HG03520 (cell line): ENCODE measurements at regions not wholly inside any gene's neighbourhood (a gene's known extent, or its start where the extent isn't known, plus 50 kb on each side); places are given as distances from the start of the nearest gene placed in this dataset.
"Not testable (repeated sequence)": the region's sequence is repeated elsewhere in the genome, so short reads cannot be mapped to it uniquely, and the experiment has no call there.

Source experiments
- ATAC-seq: cut with Tn5 transposase; IDR thresholded peaks from one replicate; pipeline ENCODE4 v1.9.1; 2021; ENCODE audit warnings: mild to moderate bottlenecking, moderate library complexity; ENCODE audit not compliant: unreplicated experiment

DNA sequence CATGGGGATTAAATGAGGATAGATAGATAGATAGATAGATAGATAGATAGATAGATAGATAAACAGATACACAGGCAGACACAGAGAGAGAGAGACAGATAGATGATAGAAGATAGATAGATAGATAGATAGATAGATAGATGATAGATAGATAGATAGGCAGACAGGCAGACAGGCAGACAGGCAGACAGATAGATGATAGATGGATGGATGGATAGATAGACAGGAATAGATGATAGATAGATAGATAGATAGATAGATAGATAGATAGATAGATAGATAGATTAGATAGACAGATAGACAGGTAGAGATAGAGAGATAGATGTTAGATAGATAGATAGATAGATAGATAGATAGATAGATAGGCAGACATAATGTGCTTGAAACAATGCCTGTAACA, 137.3 kb downstream of the MED10 start:
- ATAC-seq: not testable (repeated sequence)

DNA sequence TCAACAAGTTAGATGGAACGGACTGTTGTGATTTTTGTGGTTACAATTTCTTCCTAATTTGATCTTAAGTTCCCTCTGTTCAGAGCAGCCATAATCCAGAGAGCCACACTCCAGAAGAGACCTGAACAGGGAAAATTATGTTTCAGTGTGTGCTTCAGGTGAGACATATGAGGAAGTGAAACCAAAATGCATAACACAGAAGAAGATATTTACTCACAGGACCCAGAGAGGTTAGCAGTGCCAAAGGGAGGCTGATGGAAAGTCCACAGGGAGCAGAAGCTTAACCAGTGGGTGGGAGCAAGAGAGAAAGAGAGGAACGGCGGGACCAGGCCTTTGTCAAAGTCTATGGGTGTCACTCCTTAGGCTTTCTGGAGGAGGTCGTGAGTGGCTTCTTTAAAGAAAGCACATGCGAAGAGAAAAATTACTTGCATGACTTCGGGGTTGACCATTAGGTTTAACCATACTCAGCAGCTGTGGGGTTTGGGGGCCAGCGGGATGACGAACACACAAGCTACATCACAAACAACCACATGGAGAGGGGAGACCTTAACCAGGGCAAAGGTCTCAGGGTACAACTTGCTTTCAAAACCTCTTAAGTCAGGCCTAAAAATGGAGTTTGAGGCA, 141.4 kb downstream of the MED10 start:
- peak; percentile 50 for ATAC-seq

DNA sequence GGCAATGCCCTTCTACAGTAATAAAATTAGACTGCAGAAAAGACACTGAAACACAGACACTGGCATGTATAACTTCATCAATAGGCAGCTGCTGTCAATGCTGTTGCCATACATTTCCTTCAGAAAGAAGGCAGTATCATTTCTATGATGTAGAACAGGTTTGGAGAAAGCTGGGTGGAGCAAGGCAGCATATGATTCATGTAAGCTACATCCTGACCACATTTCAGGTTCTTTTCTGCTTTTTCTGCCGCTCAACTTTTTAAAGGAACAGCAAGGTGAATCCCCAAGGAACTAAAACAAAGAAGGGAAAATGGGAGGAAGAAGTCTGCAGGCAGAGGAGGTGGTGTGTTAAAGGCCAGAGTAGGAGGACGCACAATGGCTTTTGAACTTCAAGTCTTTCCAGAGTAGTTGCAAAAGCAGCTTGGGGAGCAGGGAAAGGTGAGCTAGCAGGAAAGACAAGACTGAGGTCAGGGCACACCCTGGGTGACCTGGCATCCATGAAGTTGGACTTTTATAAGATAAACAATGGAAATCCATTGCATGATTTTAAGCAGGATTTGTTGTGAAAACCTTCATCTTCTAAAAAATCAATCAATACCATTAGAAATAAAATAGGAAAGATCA, 142.1 kb downstream of the MED10 start:
- ATAC-seq: no peak

DNA sequence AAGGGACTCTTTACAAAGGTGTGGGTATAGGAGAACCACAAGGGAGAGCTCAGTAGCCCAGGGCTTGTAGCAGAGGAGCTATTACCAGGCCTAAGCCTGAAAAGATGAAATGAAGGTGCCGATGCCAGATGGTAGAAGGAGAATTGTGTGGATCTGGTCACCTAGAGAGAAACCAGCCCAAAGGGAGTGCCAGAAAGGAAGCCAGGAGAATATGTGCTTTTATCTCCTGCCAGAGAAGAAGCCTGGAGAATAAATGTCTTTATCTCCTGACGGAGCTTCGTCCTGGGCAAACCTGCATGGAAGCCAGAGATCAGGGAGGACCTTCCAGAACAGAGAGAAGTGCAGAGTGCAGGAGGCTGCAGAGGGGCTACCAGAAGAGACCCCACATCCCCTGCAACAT, 142.6 kb downstream of the MED10 start:
- ATAC-seq: no peak

DNA sequence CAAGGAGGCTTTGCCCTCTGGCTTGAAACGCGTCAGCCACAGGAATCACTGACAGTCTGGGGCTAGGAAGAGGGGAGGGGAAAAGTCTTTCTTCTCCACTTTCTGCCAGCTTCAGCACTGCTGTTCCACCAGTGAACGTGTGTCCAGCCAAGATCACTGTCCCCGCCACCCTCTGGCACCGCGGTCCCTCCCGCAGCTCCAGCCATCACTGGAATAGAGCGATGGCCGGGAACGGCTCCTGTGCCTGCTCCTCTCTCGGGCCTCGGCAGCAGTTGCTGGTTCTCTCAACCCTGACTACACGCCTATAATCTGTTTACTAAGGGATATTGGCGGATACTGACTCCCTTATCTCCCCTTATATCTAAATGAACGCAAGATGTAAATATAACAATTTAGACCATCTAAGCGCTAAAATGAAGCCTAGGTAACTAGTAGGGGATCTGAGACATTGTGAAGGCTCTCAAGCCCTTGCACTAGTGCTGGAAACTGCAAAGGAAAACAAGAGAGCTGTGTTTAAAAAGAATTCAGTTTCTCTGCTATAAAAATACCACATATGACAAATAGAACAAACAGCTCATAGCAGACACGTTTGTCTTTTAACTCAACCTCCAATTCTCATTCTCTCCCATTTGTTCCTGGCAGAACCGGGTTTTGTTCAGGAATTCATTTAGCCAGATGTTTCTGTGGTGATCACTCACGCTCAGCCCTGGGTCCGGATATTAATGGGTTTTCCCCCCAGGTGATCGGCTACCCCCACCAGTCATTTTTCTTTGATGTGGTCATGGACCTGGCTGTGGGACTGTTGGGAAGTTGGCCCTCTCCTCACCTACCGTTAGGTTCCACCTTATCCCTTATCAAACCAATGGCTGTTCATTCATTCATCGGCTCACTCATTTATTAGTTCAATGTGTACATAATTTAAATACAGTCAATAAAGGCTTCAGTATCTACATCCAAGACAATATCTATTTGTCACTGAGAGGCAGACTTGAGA, 149.8 kb downstream of the MED10 start:
- no peak for ATAC-seq

DNA sequence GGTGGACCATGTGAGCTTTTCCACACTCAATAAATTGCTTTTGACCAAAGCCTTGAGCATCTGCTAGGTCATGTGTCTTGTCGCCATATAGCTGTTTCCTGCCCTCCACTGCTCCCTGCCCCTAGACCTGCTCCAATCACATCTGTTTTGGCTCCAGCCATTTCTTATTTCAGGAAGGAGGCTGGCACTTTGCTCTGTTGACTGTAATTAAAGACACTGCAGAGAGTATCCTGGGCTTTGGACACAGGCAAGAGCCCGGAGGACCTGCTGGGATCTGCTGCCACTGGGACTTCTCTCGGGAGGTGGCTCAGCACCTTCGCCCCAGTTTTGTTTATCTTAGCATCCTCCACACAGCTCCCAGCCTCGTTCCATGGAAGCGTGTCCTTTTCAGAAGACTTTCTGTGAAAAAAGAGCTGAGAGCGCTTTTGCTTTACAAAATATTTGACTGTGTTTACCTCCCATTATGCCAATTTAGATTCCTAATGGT, 153.2 kb downstream of the MED10 start:
- ATAC-seq: no peak

DNA sequence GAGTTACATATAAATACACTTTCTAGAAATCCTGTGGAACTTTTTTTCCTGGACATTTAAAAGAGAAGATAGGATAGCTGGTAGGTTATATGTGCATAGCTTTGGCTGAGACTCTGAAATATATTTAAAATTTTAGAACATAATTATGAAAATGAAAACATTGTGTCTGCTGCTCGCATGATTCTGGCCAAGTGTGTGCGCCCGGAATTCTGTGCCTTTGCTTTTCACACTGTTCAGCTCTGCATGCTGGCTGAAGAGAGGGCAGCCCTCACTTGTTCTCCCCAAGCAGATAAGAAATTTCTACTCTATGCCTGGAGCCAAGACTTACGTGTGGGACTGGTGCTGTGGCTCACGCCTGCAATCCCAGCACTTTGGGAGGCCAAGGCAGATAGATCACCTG, 153.9 kb downstream of the MED10 start:
- no peak for ATAC-seq

DNA sequence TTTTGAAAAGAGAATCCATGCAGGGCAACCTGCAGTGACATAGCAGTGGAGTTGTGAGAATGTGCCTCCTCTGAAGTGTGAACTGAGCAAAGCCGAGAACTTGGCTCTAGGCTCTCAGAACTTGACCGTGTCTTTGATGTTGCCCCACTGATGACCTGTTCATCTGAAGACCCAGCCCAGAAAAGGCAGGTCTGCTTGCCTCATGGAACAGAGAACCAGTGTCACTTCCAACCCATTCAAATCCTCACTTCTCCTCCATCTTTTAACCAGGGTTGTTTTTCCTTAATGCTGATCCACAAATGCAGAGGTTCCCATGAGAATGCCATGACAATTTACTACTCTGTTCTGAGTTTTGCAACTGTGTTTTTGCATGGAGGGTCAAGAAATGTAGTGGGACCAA, 155.4 kb downstream of the MED10 start:
- ATAC-seq: no peak

DNA sequence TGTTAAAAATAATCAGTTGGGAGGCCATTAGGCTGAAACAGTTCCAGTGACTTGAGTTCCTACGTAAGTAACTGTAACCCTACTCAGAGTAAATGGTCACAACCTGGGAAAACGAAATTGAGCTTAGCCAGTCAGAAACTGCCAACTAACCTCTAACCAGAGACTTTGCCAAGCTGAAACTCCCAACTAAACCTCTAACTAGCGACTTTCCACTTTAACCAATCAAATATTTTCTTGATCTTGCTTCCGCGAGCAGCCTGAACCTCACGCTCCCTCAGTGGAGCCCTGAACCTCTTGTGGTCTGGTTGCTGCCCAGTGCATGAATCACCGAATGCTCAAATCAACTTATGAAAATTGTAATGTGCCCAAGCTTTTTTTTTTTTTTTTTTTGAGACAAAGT, 156.2 kb downstream of the MED10 start:
- no peak for ATAC-seq

DNA sequence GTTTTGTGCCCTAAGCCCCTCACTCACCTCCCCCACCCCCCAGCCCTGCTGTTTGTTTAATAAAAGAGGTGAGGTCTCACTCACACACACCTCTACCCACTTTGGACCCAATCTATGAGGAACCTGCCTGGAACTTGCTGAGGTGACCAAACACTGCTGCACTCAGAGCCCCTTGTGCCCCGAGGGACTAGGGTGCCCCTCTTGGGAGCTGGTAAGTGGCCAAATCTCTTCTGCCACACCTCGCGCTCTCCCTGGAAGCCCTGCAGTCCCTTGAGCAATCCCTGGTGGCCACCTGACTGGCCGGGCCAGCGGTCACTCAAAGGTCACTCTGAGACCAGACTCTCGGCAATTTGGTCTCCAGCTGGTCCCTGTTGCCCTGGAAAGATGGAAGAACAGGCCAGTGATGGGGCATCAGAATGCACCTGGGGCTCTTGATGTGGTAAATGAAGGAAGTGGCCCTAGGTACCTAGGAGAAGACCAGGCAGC, 157.2 kb downstream of the MED10 start:
- no peak for ATAC-seq

DNA sequence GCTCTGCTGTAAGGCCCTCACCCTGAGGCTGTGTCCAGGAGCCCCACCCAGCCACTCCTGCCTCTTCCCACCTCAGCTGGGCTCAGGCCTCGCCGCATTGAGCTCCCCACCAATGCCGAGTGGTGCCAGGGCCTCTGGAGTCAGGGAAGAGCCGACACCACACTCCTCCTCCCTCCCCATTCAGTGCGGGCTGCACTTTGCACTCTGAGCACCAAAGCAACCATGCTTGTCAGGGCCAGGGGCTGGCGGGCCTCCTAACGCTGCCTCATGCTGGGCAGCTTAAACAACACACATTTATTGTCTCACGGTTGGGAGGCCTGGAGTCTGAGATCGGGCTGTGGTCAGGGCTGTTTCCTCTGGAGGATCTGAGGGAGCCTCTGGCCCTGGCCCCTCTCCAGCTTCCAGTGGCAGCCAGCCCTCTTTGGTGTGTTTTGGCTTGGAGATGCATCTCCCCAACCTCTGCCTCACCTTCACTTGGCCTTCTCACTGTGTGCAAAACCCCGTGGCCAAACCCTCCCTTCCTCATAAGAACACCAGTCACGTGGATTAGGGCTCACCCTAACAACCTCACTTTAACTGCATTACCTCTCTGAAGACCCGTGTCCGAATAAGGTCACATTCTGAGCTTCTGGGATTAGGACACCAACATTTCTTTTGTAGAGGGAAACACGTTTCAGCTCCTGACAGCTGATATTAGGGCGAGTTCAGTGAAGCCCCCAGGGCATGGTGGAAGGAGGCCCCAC, 157.8 kb downstream of the MED10 start:
- ATAC-seq: no peak

DNA sequence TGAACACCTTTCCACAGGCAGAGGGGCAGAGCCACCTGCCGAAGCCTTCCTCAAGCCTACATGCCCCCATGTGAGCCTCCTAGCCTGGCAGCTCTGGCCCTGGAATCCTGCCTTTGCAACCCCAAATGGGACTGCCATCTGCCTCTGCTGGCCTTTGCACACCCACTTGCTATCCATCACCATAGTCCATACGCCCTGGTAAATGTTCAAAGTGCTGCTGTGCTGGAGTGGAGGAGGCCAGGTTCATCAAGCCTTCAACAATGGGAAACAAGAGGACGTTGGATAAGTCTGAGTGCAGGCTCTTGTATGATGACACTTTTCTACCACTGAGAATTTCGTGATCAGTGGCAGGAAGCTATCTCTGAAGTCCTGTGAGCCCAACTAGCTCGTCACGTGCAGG, 159.8 kb downstream of the MED10 start:
- ATAC-seq: no peak

DNA sequence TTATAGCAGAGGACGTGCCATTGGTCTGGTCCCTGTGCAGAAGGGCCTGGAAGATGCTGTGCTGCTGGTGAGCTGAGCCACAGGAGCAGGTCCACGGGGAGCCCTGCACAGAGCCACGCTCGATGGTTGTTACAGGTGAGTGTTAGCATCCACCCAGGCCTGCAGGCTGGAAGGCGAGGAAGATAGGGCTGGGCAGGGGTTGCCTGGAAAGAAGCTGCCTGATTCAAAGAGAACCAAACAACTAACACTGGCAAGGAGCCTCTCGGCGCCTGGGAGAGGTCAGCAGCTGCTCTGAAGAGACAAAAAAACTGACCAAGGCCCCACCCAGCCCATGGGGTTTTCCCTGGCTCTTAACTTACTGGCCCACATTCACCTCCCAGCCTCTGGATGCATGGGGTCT, 160.2 kb downstream of the MED10 start:
- no peak for ATAC-seq

DNA sequence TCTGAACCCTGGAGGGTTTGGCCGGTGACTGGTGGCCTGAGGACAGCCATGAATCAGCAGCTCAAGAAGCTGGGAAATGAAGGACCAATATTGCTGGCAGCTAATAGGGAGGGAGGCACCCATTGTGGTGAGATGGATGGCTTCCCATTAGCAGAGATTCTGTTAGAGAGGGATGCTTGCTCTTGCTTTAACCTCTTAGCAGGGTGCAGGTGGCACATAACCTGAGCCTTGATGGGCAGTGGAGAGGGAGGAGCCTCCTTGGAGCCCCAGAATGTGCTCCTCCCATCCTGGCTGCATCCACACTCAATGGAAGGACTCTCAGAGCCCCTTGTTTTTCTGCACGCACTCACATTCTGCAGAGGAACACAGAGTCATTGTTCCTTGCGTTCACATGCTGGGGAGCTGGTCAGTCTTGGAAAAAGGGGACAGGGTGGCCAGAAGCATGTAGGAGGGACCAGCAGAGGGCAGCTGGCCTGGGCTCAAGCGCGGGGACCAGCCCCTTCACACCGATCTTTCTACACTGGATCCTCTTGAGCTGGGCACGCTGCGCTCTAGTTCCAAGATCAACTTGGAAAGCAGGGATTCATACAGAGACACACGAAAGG, 161.8 kb downstream of the MED10 start:
- ATAC-seq: no peak

DNA sequence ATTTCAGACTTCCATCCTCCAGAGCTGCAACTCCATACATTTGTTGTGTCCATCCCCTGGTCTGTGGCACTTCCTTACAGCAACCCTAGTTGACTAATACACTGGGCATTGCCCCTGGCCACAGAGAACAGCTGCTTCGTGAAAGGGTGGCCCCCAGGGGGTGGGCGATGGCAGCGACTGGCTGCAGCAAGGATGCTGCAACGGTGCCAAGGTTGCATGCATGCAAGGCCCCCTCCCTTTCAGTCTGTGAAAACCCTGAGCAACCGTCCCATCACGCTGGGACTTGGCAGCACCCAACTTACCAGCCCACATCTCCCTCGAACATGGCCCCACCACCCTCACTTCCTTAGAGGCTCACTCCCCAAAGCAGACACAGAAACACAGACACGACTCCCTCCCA, 162.5 kb downstream of the MED10 start:
- no peak for ATAC-seq

DNA sequence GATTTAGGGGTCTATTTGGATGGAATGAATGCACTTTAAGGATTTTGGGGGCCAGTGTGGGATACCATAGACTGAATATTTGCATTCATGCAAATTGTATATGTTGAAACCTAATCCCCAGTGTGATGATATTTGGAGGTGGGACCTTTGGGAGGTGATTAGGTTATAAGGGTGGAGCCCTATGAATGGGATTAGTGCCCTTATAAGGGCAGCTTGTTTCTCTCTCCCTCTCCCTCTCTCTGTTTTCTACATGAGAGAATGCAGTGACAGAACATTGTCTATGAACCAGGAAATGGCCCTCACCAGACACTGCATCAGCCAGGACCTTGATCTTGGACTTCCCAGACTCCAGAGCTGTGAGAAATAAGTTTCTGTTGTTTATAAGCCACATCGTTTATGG, 166.1 kb downstream of the MED10 start:
- ATAC-seq: no peak

DNA sequence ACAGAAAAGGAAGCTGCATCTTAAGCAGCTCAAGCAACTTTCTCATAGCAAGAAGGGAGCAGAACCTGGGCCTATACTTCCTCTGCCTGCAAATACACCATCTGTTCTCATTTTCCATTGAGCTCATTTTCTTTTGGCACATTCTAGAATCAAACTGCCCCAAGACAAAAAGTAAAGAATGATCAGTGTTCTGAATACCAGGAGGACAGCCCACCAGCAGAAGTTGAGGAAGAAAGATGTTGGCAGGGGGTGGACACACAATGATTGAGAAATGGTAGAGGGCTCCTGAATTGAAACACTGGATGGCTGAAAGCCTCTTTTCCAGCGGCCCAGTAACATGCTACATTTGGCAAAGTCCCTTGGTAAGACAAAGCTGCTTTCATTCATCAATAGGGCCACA, 171.8 kb downstream of the MED10 start:
- ATAC-seq: no peak

DNA sequence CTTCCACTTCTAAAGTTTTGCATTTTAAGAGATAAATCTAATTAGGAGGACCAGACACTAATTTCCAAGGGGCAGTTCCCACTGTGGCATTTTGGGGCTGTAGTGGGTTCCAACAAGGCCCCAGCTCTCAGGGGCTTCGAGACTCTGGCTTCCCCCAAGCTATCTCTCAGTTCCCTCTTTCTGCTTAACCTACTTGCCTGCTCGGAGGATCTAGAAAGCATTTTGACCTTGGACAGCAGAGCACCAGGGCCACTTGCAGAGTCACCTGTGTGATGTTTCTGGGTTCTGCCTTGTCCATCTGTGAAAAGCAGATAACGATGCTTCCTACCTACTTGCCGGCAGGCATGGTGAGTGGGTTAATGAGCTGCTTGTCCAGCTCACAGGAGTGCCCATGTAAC, 175.4 kb downstream of the MED10 start:
- ATAC-seq: peak; percentile 53

DNA sequence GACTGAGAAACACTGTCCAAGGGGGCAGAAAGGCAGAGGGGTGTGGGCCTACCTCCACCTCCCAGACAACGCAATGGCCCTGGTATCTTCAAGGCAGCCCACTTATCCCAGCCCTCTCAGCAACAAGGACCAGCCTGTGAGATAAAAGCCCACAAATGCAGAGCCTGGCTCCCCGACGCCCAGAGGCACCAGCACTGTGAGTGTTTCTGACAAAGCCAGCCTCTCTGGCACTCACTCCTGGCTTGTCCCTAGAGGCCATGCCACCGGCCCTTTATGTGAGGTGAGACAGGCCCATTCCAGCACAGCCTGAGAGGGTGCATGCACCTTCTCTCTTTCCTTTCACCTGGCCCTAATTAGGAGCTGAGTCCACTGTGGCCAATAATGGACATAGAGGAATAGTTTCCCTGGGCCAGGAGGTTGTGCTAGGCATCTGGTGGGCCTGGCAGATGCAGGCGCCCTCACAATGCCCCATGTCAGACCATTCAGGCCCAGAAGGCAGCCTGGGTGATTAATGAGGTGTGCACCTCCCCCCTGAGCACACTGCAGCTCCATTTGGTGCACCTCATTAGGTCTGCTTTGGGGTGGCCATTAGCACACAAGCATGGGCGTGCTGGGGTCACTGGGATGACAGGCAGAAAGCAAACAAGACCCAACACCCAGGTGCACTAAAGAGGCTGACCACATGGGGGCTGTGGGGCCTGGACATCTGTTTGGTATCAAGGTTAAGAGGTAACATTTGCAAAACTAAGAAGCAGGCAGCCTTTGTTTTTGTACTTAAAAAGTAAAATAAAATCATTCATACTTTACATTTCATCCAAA, 176.0 kb downstream of the MED10 start:
- no peak for ATAC-seq

DNA sequence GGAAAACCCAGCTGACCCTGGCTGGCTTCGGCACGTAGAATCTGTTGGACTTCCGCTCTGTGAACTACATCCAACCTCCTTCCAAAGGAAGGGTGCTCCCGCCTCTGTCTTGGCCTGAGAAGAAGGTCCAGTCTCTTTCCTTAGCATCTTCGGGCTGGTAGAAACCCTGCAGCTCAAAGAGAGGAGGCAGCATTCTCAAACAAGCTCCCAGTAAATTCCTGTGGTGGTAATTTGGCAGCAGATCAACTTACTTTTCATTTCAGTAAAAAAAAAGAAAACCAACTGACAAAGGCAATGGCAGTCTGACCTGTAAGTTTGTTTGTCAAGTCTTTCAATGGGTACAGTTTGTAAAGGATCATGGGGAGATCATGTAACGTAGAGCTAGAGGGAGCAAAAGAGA, 176.7 kb downstream of the MED10 start:
- no peak for ATAC-seq
